ENCODE measurements at regions not wholly inside any gene's neighbourhood (a gene's known extent, or its start where the extent isn't known, plus 50 kb on each side); places are given as distances from the start of the nearest gene placed in this dataset.

GRCh38 chr1:81506699-81507098 is 294.0 kb upstream of the ADGRL2 start:
- TF ChIP-seq CTCF (IDR thresholded peaks at IDR 0.05) (no peak), POLR2AphosphoS5 (IDR thresholded peaks at IDR 0.05) (no peak)

All from prostate gland (tissue), 2 donors.